Femur (tissue), 1 donor: ENCODE measurements at regions not wholly inside any gene's neighbourhood (a gene's known extent, or its start where the extent isn't known, plus 50 kb on each side); places are given as distances from the start of the nearest gene placed in this dataset.
"Not testable (repeated sequence)": the region's sequence is repeated elsewhere in the genome, so short reads cannot be mapped to it uniquely, and the experiment has no call there.

Experiments used
- DNase-seq: peaks from one replicate; pipeline ENCODE4 v3.0.0-alpha.2; 2017

DNA sequence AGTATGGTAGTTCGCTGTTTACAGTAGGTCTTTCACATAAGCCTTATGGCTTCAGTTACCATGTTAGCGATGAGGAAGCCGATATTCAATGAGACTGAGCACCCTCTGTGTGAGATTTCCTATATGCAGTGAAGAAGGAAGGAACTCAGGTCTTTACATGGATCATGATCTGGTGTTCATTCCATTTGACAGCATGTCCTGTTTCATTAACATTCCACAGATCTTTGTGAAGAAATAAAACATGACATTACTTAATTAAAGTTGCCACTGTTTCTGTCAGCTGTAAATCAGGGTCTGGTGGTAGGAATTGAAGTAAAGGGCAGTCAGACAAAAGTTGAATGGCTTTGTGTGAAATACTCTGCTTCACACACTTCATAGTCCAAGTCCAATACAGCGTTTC is 768.6 kb downstream of the ZPLD1 start:
- no peak for DNase-seq

DNA sequence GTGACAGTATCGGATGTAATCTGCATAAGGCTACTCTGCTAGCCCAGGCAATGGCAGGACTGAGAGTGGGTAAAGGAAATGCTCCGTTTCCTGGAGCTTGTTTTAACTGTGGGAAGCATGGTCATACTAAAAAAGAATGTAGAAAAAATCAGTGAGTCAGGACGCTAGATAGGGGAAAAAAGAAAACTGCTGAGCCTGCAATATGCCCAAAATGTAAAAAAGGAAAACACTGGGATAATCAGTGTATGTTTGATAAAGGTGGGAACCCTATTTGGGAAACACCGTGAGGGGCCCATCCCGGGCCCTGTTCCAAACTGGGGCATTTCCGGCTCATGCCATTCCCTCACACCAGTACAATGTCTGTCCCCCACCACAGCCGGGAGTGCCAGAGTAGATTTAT is 775.8 kb downstream of the ZPLD1 start:
- DNase-seq = no peak

- DNase-seq = no peak
Observed at GRCh38 chr3:103218146-103218545, 783.3 kb downstream of the ZPLD1 start.

DNA sequence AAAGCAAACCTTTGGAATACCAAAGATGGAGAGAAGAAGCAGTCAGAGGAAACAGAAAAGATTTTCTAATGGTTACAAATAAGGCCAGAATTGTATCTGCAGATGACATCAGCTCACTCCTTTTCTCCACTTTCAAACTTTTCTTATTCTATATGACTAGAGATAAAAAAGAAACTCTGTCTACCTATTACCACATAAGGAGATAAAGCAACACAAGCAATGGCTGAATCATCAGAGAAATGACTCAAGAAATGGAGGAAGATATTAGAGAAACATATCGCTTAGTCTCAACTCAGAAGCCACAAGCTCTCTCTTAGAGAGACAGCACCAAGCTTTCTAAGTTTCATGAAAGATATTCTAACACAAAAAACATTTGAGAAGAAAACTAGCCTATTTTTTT is 784.0 kb downstream of the ZPLD1 start:
- DNase-seq = no peak

DNA sequence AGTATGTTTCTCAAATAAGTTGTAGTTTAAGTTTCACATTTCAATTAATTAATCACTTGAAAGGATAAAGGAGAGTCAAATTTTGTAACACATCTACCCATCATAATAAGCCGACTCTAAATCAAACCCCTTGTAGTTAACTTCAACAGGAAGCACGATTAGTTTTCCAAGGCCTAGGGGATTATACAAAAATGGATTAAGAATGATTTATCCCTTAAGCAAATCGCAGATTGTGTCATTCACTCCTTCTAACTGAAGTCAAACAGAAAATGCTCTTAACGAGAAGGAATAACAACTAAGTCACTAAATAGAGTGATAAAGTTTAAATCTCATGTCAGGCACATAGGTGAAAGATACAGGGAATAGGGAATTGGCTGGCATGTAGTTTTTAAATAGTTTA is 792.8 kb downstream of the ZPLD1 start:
- DNase-seq = no peak

- no peak for DNase-seq
Observed at GRCh38 chr3:103247459-103247858, 812.6 kb downstream of the ZPLD1 start.

- DNase-seq = not testable (repeated sequence)
Observed at GRCh38 chr3:103254827-103255226, 820.0 kb downstream of the ZPLD1 start.

DNA sequence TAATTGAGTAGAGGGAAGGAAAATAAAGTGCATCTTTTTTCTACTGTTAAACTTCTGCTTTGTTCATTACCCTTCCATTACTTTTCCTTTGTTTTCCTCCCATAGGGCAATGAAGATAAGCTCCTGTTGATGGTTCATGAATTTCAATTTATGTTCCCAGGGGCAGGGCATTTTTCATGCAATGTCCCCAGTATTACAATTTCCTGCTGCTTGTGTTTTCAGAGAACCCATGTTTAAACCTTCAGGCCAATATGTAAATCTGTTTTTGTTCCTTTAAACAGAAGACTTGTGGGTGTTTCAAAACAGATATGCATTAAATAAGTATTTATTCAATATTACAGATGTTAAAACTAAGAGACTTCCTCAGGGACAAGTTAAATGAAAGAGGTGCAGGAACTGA is 834.5 kb downstream of the ZPLD1 start:
- no peak for DNase-seq

- no peak for DNase-seq
Observed at GRCh38 chr3:103271575-103271974, 836.8 kb downstream of the ZPLD1 start.

DNA sequence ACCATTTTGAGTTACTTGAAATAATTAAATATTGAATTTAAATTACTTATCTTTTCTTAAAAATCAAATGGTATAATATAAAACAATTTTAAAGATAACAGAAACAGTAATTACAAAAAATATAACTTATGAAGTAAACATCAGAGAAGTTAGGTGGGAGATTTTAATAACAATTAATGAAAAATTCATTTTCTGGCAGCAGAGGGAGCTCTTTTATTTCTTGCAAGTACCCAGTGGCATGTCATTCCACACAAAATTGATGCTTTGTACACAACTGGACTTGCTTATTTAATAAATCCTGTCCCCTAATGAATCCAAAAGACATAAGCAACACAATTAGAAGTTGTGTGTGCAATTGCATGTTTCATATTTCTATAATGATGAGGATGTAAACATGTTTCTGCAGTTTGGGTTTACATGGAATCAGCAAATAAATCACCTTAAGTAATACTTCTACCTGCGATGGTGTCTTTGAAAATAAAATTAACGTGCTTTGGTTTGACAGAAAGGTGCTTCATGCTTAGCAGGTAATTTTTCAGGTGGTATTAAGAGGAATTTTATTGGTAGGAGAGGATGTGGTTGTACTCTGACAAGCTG is 861.3 kb downstream of the ZPLD1 start:
- DNase-seq = no peak

DNA sequence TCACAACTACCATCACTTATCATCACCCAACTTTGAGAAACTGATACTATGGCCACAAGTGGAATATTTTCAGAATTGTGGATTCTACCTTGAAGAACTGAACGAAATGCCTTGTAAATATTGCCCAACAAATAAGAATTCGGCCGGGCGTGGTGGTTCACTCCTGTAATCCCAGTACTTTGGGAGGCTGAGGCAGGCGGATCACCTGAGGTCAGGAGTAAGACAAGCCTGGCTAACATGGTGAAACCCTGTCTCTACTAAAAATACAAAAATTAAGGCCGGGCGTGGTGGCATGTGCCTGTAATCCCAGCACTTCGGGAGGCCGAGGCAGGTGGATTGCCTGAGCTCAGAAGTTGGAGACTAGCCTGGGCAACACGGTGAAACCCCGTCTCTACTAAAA is 862.7 kb downstream of the ZPLD1 start:
- DNase-seq = not testable (repeated sequence)

DNA sequence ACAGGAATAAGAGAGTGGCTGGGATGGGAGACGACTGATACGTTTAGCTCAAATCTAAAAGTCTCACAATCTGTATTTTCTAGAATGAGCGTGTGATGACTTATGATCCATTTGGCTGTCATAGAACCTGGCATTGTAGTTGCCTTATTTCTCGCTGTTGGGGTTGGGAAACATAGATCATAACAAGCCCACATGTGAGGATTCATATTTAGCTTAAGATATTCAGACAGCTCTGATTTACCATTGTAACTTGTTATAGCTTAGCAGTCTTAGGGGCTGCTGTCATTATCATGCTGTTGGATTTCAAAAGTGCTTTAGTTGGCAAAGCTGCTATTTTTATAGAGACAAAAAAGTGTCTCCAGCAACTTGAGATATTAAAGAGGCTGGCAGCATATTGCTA is 871.3 kb downstream of the ZPLD1 start:
- DNase-seq = no peak

DNA sequence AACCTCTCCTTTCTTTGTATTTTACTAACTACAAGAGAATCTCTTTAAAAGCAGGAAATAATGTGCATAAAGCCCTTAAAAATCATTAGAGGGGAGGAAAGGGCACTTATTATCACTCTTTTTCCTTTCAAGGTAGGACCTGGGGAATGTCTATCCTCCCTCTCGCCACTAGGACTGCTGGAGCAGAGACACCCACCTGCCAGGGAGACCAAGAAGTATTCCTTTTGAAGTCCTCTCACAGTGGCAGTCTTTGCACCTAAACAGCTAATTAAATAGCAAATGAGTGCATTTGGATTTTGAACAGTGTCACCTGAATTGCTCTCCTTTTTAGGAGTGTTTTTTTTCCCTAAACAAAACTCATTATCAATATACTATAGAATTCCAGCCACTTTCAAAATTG is 874.1 kb downstream of the ZPLD1 start:
- no peak for DNase-seq

DNA sequence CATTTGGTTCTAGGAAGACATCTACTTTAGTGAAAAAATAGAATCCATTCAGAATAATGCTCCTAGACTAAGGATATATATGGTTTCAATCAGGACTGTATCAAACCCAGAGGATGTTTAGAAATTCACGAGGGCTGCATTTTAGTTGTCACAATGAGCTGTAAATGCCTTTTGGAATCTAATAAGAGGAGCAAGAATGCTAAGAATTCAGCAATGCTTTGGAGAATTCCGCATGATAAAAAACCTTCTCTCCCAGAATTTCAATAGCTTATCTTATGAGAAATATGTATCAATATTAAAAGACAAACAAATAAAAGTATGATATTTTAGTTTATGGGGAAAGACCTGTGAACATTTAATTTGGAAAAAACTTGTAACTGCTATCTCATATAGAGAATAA is 885.1 kb downstream of the ZPLD1 start:
- DNase-seq = no peak

- no peak for DNase-seq
Observed at GRCh38 chr3:103337179-103337845, 902.5 kb downstream of the ZPLD1 start.

DNA sequence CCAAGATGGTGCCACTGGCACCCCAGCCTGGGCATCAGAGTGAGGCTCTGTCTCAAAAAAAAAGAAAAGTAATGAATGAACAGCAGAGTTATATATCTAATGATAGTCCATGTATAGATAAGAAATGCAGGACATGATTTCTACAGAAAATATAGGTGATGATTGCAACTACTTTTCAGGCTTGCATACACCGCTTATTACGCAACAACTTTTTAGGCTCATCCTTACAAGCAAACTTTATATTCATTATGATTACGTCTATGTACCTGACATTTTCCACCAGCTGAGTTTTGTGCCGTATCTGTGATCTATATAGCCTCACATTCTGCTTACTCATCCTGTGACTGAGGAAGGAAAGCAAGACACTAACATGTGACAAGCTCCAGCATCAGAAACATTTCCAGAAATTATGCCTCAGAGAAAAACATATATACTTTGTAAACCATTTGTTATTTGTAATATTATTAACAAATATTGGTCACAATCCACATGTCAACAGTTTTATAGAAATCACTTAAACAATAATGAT is 906.3 kb downstream of the ZPLD1 start:
- no peak for DNase-seq

GRCh38 chr3:103342205-103342731 is 907.5 kb downstream of the ZPLD1 start:
- no peak for DNase-seq

GRCh38 chr3:103349760-103350159 is 914.9 kb downstream of the ZPLD1 start:
- no peak for DNase-seq

- no peak for DNase-seq
Observed at GRCh38 chr3:103365467-103365866, 930.7 kb downstream of the ZPLD1 start.

DNA sequence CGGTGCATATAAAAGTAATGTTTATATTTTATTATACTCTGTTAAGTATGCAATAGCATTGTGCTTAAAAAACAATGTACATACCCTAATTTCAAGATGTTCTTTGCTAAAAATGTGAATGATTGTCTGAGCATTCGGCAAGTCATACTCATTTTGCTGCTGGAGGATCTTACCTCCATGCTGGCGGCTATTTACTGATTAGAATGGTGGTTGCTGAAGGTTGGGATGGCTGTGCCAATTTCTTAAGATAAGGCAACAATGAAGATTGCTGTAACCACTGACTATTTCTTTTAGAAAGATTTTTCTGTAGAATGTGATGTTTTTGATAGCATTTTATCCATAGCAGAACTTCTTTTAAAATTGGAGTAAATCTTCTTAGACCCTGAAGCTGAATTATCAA is 932.7 kb downstream of the ZPLD1 start:
- DNase-seq = no peak

GRCh38 chr3:103371411-103371810 is 936.6 kb downstream of the ZPLD1 start:
- no peak for DNase-seq

DNA sequence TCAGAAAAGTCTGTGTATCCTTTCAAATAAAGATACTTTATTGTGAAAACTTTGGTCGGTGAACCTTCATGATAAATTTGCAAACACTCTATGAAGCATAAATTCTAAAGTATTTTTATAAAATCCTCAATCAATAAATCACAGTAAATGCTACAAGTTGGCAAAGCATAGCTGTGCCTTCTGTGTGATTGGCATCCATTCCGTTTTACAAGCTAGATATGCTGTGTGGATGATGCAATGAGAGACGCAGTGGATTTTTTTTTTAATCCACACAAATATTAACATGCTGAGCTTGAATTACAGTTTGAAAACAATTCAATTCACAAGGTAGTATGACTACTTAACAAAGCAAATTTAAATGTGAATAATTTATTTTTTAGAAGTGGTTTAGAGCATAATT is 937.2 kb downstream of the ZPLD1 start:
- no peak for DNase-seq

- DNase-seq = no peak
Observed at GRCh38 chr3:103380391-103380790, 945.6 kb downstream of the ZPLD1 start.

- DNase-seq = no peak
Observed at GRCh38 chr3:103381296-103382079, 946.7 kb downstream of the ZPLD1 start.
